Ammon's horn (tissue), 1 donor: ENCODE measurements at regions not wholly inside any gene's neighbourhood (a gene's known extent, or its start where the extent isn't known, plus 50 kb on each side); places are given as distances from the start of the nearest gene placed in this dataset.

Experiments used
- DNase-seq: peaks from one replicate; pipeline ENCODE4 v3.0.0-alpha.2; 2016; ENCODE audit warnings: low spot score

DNA sequence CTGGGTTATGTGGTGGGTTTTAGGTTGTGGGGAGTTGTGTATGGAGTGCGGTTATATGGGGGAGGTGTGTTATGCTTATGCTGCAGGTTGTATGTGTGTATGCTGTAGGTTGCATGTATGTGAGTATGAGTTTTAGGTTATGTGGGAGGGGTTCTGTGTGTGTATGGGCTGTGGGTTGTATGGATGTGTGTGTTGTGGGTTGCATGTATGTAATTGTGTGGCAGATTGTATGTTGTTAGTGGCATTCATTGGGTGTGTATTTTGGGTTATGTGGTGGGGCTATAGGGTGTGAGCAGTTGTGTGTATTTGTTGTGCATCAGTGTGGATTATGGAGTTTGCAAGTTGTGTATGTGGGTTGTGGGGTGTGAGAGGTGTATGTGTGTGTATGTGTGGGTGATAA, 277.4 kb downstream of the NPIPA8 start:
- no peak for DNase-seq

DNA sequence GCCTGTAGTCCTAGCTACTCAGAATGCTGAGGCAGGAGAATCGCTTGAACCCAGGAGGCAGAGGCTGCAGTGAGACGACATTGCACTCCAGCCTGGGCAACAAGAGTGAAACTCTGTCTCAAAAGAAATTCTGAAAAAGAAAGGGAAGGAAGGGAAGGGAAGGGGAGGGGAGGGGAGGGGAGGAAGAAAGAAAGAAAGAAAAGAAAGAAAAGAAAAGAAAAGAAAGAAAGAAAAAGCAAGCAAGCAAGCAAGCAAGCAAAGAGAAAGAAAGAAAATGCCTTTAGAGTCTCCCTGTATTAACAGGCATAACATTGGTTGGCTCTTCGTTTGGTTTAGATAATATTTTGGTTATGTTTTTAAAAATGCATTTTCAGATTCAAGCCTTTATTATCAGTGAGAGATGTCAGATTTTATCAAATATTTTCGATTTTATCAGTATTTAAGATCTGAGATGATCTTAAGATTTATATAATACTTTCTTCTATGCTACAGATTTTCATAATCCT, 281.1 kb downstream of the NPIPA8 start:
- no peak for DNase-seq

DNA sequence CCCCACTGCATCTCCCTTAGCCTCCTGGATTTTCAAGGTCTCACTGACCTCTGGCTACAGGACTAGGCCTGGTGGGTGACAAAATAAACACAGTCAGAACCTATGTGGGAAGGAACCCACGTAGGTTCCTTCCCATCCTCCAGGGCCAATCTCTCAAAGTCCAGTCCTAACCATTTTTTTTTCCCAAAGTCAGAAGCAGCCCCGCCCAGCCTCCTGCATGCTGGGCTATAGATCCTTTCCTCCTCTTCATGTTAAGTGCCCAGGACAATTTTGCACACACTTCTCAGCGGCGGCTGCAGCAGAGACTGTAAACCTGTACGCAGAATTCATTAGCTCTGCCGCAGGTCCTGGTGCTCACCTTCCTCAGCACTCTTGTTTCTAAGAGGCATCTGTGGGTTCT, 285.8 kb downstream of the NPIPA8 start:
- DNase-seq = no peak

DNA sequence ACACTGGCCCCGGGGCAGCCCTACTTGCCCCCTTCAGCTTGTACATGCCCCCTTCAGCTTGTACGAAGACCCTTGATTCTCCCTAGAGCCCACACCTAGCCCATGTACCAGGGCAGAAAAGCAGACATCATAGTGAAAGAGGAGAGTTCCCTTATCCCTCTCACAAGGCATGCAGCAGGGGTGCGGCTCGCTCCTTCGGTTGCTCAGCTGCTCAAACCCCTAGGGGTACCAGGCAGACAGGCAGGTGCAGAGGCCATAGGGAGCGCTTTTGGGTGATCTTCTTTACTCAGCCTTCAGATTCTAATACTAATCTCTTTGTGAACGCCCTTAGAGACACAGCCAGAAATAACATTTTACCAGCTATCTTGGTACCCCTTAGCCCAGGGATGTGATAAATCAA, 286.3 kb downstream of the NPIPA8 start:
- DNase-seq = no peak

DNA sequence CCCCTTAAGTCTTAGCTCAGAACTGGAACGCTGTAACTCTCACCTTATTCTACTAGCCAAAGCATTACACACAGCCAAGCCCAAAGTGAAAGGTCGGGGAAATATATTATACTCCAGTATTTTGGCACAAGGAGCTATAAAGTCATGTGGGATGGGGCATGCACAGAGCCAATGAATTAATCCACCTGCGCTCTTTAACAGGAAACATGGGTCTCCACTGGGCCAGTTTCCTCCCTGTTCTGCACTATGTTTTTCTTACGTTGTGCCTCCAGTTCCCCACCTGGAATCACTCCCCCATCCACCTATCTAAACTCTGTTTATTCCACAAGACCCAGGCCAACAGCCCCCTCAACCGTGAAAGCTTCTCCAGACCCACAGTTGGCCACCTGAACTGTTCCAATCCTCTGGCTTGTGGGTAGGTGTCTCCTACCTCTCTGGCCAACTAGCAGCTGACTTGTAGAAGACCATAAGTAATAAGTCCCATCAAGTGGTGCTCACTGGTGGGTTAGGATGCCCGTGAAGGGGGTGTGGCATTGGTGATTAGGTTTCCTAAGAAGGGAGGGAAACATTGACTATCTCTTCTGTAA, 286.9 kb downstream of the NPIPA8 start:
- no peak for DNase-seq

DNA sequence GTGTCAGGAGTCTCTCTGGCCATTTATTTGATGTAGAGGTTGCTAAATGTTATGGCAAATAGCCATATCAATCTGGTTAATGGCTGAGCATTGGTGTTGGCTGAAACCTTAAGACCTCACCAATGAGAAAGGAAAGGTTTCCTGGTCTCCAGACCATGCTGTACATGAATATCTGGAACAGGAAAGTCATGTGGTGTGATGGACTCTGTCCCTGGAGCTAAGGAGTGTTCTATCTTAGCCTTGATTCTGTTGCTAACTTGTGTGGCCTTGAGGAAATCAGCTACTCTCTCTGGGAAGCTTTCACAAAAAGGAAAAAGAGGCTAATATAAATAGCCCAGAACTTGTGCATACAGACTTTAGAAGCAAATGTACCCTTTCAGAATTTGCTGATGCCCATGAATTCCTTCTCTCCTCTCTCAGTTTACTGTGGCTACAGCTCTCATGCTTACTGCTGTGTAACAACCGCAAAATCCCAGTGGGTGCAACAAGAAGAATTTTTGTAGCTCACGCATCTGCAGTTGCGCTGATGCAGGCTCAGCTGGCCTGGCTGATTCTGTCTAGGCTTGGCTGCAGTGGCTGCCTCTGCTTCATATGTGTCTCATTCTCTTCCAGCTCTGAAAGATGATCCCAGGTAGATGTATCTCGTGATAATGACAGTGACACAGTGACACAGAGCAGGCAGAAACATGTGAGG, 287.5 kb downstream of the NPIPA8 start:
- no peak for DNase-seq

DNA sequence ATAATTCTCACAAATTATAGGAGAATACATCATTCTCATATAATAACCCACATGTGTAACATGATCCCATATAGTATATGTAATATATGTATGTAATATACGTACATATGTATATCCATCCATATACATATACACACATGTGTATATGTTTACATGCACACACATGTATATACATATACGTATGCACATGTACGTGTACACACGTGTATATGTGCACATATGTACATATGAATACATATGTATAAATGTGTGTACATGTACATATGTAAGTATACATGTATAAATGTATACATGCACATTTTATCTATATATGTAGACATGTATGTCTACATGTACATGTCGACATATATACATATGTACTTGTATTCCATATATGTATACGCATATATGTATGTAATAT, 288.8 kb downstream of the NPIPA8 start:
- no peak for DNase-seq

DNA sequence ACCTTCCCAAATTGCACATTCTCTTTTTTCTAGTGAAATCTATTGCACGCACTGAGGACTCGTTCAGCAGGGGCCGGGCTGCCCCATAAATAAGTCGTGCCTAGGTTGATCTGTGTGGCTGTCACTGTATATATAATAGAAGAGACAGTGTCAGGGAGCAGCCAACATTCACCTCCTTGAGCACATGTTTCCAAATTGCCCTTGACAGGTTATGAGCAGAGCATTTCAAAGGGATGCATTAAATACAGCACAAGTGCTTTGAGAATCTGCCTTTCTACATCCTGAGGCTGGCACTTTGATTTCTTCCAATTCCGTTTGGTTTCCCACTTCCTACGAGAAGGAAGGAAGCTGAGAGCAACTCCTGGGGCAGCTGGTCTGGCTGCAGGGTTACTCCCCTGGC, 291.2 kb downstream of the NPIPA8 start:
- no peak for DNase-seq

DNA sequence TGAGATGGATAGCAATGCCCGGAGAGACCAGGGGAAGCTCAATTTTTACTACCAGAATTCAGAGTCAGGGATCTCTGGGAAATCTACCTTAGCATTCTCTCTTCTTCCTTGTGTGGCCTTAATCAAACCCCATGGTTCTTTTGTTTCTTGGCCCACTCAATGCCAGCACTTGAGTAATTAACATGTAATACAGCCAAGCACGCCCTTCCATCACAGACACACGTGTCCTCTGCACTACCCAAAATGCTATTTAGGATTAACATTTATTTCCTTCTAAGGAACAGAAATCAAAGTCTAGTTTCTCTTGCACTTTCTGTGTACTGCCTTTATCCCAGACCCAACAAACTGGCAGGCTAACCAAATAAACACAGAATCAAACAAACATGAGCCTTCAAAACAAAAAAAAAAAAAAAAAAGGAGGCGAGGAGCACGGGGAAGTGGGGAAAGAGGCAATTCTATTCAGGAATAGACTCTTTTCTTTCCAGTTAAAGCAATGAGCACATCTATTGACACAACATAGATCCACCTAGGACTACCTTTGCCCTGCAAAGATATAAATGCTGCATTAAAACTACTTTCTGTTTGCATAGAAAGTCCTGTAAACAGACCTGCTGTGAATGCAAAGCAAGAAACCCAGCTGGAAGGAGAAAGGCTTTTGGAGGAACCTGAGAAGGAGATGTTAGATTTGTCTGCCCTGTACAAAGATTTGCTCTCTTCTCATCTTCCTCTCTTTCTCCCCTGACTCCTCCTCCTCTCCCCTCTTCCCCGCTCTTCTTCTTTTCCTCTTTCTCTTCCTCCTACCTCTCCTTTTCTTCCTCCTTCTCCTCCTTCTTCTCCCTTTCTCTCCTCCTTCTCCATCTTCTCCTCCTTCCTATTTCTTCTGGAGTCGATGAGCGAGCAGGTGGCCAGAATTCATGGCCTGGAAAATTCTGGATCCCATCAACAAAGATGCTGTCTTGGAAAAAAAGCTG, 294.4 kb downstream of the NPIPA8 start:
- DNase-seq = no peak

DNA sequence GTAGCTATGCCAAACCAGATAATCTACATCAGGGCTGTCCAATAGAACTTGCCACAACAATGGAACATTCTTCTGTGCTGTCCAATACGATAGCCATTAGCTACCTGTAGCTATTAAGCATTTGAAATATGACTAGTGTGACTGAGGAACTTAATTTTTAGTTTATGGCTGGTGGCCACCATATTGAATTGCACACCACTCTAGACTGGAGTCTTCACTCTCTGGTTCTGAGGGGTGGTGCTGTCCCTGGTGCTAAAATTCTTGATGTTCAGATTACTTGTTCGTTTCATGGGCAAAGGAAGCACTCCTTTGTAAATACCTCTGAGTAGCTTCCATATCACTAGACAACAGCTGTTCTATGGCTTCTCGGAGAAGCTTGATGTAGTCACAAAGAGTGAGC, 296.6 kb downstream of the NPIPA8 start:
- DNase-seq = no peak

DNA sequence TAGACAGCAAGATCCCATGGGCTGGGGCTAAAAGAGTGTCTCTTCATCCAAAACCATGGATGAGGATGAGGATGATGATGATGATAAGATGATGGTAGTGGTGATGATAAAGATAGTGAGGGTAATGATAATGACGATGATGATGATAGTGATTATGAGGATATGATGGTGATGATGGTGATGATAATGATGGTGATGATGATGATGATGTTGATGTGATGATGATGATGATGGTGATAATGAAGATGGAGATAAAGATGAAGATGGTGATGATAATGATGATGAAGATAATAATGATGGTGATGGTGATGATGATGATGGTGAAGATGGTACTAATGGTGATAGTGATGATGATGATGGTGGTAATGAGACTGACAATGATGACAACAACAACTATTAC, 299.5 kb downstream of the NPIPA8 start:
- no peak for DNase-seq

DNA sequence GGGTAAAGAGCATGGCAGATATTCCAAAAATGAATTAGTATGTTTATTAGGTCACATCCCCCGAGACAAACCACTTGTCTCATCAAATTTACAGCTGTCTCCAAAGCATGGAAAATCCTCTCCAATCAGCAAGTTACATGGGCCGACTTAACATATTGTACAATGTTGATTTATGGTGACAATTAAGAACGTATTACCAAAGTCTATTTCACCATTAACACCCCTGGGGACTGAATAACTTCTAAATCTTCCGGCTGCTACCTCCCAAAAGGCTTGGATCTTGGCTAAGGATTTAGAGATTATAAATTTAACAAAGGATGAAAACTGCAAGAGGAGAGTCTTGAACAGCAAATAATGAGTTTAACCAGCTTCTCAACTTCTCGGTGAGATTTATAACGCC, 311.9 kb downstream of the NPIPA8 start:
- DNase-seq = no peak

DNA sequence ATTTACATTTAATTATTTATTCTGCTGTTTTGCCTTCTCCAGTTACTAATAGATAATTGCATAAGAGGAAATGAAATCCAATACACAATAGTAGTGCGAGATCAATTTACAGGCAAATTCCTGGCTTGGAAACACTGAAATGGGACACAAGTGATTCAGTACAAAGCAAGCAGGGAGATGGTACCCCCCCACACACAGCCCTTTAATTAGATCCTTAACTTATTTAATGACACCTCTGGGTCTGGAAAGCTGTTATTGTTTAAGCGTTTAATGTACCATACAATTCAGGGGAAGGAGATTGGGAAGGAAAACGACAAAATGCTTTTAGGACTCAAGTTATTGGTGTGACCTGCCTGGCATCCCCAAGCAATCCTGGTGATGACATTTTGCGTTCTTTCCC, 318.2 kb downstream of the NPIPA8 start:
- no peak for DNase-seq

DNA sequence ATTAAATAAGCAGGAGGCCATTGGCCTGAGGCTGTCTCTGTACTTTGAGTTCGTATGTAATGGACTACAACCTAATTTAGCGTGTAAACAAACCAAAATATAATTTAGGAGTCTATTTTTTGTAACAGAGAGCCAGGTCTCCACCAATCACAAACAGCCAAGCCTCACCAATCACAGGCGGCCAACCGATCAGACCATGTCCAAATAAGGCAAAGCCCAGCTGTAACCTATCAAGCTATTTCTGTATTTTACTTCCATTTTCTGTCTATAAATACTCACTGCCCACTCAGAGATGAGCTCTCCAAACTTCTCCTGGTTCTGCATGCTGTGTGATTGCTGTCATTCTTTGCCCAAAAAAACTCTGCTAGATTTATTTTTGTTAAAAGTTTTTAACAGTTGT, 322.7 kb downstream of the NPIPA8 start:
- no peak for DNase-seq

DNA sequence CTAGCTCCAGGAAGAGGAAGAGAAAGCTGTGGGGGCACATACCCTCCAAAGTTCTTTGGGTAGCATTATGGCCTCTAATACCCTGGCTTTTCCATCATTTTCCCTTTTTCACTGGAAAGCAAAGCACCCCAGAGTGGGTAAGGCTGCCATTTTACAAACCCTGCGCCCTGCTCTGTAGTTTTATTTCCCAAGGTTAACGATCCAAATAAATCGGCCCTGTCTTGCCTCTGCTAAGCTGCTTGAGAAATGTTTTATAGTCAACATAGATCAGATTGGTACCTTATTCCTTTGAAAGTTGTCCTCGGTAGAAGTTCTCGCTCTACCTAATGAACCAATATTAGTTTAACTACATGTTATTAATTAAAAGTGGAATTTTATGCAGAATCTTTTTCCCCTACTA, 328.2 kb downstream of the NPIPA8 start:
- no peak for DNase-seq

DNA sequence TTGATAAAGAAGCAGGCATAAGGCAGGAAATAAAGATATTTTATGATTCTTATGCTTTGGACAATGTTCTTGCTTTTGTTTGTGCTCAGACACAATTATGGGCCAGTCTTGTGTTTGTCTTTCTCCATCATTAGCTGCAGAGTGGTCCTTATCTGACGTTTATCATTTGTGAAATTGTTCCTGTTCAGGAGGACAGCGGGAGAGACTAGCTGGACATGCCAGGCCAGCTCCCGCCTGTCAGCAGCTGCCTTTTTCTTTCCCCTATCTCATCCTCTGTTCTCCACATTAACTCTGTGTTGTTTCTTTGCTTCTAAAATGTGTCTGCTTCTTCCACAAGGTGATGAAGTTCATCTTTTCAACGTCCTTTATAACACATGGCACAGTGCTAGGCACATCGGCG, 333.5 kb downstream of the NPIPA8 start:
- DNase-seq = no peak

DNA sequence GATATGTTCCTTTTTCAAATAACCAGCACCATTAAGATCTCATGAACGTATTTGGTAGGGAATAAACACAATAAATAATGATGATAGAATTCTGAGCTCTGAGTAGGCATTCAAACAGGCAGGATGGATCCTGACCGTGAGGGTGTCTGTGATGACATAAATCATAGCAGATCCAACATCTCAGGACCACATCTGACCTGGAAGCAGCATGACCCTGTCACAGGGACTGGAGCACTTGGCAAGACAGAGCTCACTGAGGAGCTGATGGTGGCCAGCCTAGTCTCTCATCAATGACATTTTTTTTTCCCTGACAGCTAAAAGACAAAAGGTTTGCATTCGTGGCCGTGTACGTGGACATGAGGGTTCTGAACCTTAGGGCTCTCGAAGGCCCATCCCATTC, 337.5 kb downstream of the NPIPA8 start:
- no peak for DNase-seq

DNA sequence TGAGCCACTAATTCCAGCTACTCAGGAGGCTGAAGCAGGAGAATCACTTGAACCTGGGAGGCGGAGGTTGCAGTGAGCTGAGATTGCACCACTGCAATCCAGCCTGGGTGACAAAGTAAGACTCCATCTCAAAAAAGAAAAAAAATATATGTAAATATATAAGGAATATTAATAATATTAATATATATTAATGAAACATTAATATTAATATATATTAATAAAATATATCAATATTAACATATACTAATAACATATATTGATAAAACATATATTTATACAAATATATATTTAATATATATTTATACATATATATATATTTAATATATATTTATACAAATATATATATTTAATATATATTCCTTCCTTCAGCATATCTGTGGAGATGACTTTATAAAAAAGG, 338.0 kb downstream of the NPIPA8 start:
- no peak for DNase-seq

DNA sequence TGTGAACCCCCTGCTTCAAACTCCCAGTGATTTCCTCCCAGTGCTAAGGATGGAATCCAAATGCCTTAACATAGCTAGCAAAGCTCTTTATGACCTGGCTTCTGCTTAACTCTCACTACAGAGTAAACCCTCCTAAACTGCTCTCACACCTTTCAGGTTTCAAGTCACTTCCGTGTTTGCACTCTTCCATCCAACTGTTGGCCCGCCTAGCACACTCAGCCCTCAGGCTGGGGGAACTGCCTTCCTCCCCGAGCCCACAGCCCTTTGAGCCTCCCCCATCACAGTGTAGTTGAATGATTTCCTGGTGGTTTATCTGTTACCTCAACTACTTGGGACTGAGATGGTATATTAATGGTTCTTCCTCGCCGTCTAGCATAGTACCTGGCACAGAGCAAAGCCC, 342.5 kb downstream of the NPIPA8 start:
- no peak for DNase-seq

DNA sequence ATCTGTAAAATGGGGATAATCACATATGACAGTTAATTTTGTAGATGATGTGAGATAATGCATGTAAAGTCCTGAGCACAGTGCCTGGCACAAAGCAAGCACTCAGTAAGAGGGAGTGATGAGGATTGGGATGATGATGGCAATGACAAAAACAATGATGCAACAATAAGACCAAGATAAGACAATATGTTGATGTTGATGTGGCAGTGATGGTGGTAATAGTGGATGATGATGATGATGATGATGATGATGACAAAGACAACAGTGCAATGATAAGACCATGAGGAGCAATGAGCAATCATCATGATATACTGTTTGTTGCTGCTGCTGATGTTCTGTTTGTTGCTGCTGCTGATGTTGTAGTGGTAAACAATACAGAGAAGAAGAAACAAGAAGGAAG, 344.1 kb downstream of the NPIPA8 start:
- no peak for DNase-seq

DNA sequence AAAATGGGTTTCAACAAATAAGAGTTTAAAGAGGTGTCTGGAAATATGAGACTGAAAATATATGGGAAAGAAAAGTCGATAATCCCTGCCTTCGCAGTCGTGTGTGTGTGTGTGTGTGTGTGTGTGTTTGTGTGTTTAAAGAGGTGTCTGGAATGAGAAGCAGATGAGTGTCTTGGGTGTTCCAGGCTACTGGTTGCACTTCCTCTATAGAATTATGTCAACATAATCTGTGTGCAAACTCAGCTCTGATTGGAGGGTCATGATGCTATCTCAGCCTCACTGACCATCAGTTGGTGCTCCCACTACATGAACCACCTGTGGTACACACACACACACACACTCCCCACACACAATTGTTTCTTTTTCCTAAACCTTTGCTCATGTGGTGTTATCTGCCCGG, 347.3 kb downstream of the NPIPA8 start:
- DNase-seq = no peak

DNA sequence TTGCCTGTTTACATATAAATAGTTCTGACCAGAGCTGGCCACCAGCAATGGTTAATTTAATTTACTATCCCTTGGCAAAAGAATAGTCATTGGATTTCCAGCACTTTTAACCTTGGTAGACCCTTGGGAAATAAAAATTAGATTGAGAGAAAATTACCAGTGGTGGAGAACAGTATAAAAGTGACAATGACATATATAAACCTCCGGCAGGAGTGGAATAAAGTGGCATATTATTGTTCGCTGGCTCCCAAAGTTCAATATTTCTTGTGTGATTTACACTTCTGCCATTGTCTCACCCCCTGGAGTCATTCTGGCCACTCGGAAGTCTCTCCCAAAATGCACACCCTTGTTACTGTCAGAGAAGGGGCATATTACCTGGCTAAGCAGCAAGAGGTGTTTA, 347.7 kb downstream of the NPIPA8 start:
- DNase-seq = no peak

DNA sequence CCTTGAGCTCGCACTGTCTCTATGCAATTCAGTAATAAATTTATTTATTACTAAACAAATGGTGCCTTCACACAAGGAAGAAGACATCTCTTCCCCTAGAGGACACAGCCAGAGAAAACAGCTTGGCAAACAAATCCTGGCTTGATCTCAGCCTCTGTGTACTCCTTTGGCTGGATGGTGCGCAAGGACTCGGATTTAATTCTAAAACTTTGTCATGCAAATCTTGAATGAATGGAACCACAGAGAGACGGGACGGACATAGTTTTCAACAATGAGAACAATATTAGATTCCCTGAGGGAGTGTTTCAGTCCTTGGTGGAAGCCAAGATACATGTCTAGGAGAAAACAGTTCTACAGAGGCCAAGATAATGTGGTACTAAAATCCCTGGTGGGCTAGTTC, 349.5 kb downstream of the NPIPA8 start:
- no peak for DNase-seq
